ENCODE measurements at regions not wholly inside any gene's neighbourhood (a gene's known extent, or its start where the extent isn't known, plus 50 kb on each side); places are given as distances from the start of the nearest gene placed in this dataset.

- no peak for TF ChIP-seq POLR2A (IDR thresholded peaks at IDR 0.05)
- TF ChIP-seq CTCF (IDR thresholded peaks at IDR 0.05) = no peak
- TF ChIP-seq POLR2AphosphoS5 (IDR thresholded peaks at IDR 0.05) = no peak
Observed at GRCh38 chr19:23810496-23810895, 51.8 kb upstream of the ZNF681 start.

Data from transverse colon (tissue), 4 donors.